SK-MEL-5 (cell line): ENCODE measurements at regions not wholly inside any gene's neighbourhood (a gene's known extent, or its start where the extent isn't known, plus 50 kb on each side); places are given as distances from the start of the nearest gene placed in this dataset.
"Not testable (repeated sequence)": the region's sequence is repeated elsewhere in the genome, so short reads cannot be mapped to it uniquely, and the experiment has no call there.

Source experiments
- DNase-seq: peaks from one replicate; pipeline ENCODE4 v3.0.0-alpha.2; 2016; ENCODE audit warnings: low read depth, low spot score
- in situ Hi-C: cut with HindIII; loops from 2 replicates; pipeline ENCODE4 v1.10.0; 2016; ENCODE audit warnings: low sequenced_read_pairs, high pct_unique_total_duplicates, low pct_unique_long_range_greater_than_20kb

DNA sequence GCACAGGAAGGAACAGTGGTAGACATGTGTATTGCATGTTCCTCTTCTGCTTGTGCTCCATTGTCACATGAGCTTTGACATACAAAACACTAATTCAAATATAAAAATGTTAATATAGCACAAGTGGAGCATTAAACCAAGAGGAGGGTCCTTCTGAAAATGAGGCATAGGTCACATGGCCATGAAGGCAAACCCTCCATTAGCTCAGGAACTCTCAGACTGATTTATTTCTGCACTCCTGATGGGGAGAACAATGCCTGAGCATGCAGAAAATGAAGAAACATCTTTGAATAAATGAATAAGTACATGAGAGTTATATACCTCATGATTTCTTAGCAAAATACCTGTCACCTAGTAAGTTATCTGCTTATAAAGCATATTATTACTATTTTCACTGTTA is 769.2 kb upstream of the EPHA5 start:
- in situ Hi-C loops, result no loop called here
- DNase-seq, result no peak

DNA sequence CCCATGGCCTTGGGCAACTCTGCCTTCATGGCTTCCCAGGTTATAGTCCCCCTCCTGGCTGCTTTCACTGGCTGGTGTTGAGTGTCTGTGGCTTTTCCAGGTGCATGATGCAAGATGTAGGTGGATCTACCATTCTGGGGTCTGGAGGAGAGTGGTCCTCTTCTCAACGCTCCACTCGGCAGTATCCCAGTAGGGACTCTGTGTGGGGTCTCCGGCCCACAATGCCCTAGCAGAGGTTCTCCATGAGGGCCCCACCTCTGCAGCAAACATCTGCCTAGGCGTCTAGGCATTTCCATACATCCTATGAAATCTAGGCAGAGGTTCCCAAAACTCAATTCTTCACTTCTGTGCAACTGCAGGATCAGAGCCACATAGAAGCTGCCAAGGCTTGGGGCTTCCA is 763.4 kb upstream of the EPHA5 start:
- in situ Hi-C loops, result no loop called here
- no peak for DNase-seq

DNA sequence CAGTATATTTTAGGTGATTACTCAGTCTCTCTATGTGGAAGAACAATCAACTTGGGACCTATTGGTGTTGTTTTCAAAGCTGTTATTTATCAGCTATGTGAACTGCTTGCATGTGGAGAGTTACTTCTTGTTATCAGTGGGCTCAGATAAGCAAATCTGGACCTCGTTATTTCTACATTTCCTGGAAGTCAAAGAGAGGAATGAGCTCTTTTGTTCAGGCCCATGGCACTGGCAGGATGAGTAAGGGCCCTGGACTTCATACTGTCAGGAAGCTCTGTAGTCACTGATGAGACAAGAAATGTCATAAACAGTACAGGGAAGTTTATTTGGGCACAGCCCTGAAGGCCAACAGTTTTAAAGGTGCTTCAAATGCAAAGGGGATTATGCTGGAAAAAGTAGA is 760.6 kb upstream of the EPHA5 start:
- in situ Hi-C loops, result no loop called here
- DNase-seq, result no peak

DNA sequence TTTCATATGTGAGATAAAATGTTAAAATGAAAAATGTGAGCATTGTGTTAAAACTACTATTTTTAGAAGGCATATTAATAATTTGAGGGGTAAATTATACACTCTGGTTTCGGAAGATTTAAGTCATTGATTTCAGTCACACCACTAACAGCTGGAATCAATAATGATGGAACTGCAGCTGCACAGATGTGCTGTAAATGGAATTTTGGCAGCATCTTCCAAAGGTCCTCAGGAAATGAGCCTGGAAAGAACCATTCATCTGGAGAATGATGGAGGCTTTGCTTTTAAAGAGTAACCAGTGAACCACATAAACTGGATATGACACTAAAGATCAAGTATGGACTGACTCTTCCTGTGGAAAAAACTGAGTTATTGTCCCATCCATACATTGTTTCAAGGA is 759.0 kb upstream of the EPHA5 start:
- DNase-seq, result no peak
- in situ Hi-C loops, result no loop called here

DNA sequence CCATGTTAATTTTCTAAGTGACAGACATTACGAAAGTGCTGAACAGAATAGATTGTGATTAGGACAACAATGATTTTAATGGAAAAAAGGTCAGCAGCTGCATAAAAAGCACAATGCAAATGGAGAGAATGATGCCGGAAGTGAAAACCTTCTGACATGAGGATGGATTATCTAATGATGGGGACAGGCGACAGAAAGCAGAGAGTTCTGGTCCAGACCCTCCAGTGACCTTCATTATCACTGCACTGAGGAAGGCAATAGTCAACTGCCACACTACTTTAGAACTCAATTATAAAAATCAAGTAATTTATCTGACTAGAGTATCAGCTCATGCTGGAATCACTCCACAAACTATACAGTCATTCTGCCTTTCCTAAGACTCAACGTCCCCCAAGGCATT is 746.1 kb upstream of the EPHA5 start:
- in situ Hi-C loops, result no loop called here
- no peak for DNase-seq

DNA sequence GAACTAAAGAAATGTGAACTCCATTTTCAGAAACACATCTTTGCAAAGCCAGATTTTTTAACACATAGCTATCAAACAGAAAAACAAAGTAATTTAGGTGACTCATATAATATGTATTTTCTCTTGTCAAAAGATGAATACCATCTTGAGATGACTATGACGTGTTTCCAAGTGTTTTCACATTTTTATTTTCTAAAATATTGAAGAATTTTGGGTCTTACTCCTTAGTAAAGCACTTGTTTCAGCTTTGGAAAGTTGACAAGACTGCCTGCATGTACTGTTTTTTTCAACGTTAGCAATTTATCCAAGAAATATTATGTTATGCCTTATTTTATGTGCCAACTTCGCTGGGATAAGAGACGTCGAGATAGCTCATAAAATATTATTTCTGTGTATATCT is 733.9 kb upstream of the EPHA5 start:
- DNase-seq, result no peak
- in situ Hi-C loops, result no loop called here

DNA sequence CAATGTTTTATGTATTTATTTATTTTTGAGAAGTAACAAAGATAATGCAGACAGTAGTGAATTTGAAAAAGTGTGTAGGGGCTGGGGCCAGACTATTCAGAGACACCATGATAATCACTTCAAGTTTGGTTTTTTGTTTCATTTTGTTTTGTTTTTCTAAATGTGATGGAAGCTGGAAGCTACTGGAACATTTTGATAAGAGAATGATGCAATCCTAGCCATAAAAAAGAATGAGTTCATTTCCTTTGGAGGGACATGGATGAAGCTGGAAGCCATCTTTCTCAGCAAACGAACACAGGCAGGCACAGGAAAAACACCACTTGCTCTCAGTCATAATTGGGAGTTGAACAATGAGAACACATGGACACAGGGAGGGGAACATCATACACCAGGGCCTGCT is 706.6 kb upstream of the EPHA5 start:
- no peak for DNase-seq
- in situ Hi-C loops, result no loop called here

DNA sequence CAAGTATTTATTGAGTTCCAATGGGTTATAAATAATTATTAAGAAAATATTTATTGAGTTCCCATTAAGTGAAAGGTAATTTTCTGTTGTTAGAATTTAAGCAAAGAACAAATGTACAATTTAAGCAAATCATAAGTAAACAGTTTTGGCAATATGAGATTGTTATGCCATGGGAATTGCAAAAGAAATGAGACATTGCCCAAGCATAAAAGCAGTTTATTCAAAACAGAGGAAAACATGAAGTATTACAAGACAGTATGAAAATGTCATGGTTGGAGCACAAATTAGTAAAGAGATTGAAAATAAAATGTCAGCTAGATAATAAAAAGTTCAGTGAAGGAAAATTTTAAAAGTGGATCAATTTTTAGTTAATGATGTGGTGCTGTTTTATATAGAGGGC is 706.1 kb upstream of the EPHA5 start:
- in situ Hi-C loops, result no loop called here
- no peak for DNase-seq

DNA sequence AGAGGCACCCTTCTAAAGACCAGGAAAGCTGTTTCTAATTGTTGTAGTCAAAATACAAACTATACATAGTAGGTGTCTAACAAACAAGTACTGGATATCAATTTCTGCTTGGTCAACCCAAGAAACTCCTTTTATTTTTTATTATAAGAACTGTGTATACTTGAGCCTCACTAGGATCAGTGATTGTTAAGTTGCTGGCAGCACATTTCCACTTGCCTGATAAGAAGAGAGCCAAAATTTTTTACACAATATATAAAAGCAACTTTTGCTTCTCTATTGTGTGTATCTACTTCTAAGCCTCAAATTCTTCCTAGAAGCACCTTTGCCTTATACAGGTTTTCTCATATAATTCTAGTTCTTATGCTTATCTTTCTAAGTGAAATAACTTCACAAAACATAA is 703.0 kb upstream of the EPHA5 start:
- in situ Hi-C loops, result no loop called here

DNA sequence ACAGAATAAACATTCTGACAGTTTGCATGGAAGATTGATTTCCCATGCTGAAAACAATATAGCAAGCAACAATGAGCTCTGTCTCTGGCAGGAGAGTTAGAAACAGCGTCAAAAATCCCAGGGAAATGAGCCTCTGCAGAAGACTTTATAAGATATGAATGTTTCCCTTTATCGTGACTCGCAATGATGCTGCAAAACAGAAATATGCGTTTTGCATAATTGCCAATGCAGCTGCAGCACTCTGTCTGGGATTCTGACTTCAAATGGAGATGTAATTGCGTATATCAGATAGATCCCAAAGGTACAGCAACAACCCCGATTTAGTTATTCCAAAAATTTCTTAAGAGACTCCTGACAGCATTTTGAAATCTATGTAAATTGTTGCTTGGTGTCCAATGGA is 702.4 kb upstream of the EPHA5 start:
- in situ Hi-C loops, result no loop called here
- no peak for DNase-seq

More for the DNA sequence above, 703.0 kb upstream of the EPHA5 start:
- no peak for DNase-seq

DNA sequence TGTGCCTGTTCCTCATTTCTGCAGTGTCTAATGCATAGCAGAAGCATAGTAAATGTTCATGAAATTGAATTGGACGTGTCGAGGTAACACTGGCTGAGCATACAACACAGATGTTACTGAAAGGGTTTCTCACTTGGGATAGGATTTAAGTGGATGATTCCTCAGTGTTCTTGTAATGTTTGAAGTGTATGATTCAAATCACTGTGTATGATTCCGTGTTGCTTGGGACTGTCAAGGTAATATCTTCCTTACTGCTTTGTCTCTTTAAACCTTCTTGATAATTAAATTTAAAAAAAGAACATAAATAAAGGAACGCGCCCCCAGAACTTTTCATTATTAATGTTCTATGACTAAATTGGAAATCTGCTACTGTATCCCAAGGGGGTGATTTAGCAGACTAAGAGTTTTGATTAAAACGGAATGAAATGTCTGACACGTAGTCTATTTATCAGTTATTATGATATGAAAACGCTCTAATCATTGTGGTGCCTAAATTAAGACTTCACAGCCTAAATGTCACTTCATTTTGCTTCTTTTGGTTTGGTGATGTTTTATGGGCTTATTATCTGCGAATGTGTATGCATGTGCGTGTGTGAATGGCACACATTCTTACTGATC is 696.9 kb upstream of the EPHA5 start:
- in situ Hi-C loops, result no loop called here
- no peak for DNase-seq

DNA sequence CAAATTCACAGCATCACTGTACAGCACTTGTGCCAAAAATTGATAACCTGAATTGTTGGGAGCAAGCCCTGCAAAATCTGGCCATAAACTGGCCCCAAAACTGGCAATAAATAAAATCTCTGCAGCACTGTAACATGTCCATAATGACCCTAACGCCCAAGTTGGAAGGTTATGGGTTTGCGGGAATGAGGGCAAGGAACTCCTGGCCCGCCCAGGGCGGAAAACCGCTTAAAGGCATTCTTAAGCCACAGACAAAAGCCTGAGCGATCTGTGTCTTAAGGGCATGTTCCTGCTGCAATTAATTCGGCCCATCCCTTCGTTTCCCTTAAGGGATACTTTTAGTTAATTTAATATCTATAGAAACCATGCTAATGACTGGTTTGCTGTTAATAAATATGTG is 690.1 kb upstream of the EPHA5 start:
- in situ Hi-C loops, DNase-seq: not testable (repeated sequence)

DNA sequence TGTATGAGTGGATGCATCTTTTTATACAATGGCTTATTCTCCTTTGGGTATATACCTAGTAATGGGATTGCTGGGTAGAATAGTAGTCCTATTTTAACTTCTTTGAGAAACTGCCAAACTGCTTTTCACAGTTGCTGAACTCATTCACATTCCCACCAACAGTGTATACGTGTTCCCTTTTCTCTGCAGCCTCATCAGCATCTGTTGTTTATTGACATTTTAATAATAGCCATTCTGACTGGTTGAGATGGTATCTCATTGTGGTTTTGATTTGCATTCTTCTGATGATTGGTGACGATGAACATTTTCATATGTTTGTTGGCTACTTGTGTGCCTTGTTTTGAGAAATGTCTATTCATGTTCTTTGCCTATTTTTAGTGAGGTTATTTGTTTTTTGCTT is 687.0 kb upstream of the EPHA5 start:
- in situ Hi-C loops, result no loop called here
- DNase-seq, result peak; percentile 5

DNA sequence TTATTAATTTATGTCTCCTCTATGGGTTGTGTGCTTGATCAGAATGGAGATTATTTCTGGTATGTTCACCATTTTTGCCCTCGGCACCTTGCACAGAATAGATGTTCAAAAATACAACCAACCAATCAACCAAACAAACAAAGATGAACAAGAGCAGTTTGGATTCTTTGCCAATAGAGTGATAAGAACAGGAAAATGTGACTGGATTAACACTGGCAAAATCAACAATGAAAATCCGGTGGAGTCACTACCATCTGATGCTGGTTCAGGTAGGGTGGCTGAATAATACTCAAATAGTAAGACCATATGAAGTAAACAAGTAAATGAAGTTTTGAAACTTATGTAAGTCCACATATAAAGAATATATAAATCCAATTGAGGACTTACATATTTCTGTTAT is 685.0 kb upstream of the EPHA5 start:
- in situ Hi-C loops, result no loop called here
- DNase-seq, result no peak

DNA sequence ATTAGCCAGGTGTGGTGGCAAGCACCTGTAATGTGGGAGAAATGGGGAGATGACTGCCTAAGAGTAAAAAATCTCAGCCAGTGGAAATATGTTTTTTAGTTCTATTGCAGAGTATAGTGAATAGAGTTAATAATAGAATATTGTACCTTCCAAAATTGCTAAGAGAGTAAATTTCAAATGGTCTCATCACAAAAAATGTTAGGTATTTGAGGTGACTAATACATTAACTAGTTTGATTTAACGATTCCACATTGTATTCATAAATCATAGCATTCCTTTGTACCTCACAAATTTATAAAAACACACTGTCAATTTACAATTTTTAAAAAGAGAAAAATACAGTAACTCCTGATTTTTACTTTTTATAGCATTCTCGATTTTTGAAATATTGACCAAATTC is 681.5 kb upstream of the EPHA5 start:
- no peak for DNase-seq
- in situ Hi-C loops, result no loop called here

DNA sequence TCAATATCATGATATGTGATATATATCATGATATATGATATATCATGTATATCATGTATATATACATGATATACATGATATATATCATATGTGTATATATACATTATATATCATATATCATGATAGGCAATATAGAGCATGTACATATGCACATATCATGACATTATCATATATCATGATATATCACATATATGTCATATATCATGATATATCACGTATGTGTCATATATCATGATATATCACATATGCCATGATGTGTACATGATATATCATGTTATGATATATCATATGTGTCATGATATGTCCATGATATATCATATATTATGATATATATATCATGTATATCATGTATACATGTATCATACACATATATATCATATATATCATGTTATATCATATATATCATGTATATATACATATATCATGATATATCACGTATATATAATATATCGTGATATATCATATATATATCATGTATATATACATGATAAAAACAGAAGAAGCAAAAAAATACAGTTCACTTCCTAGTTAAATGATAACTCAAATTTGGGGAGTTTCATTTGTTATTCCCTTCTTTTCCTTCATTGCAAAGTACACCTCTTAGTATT is 670.1 kb upstream of the EPHA5 start:
- in situ Hi-C loops, result no loop called here
- DNase-seq, result no peak

DNA sequence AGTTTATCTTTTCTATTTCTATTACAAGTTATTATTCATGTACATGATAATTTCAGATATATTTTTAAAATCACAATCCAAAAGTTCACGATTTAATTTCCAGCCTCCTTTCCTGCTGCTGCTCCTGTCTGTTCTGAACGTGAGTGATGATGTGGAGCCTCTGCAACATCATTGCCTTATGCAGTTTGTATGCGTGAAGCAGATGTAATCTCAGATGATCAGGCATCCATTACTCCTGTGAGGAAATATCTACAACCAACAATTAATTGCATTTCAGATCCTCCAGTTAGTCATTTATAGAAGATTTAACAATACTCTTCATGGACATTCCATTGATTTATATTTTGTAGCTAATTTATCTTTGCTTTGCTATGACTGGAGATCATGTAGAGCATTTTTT is 668.7 kb upstream of the EPHA5 start:
- in situ Hi-C loops, result no loop called here
- no peak for DNase-seq

DNA sequence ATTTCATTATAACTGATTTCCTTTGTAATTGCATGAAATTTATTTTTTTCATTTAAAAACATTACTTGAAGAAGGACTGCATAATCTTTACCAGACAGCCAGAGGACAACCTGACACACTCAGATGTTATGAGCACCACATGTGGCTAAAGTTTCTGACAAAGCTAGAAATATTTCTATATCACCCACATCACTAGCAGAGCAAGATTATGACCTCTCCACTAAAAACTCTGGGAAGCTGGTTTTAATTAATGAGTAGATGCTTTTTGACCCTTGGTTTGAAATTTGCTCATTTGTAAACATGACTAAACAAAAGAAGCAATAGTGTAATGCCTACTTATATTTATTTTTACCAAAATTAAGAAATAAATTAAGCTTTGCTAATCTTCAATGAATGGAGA is 661.5 kb upstream of the EPHA5 start:
- in situ Hi-C loops, result no loop called here

DNA sequence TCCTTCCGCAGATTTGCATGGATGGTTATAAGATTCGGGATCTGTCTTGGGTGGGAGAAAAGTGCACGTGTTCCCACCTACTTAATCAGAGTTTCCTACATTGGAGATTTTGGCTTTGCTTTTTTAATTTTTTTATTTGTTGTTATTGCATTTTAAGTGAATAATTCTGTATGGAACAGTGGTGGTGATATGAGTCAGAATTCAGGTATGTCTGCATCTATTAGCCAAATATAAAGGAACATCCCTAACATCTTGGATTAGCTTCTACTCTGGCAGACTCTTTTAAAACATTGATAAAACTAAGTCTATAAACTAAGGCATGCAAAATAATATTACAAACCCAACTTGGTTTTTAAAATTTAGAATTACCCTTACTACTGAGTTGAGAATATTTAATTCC is 659.8 kb upstream of the EPHA5 start:
- in situ Hi-C loops, result no loop called here
- DNase-seq, result no peak

More for the DNA sequence above, 661.5 kb upstream of the EPHA5 start:
- DNase-seq, result no peak
